Brain microvascular endothelial cell (primary cell): ENCODE measurements at regions not wholly inside any gene's neighbourhood (a gene's known extent, or its start where the extent isn't known, plus 50 kb on each side); places are given as distances from the start of the nearest gene placed in this dataset.

Experiments
- DNase-seq: peaks from one replicate; pipeline ENCODE4 v3.0.0-alpha.2; 2020
- H3K27ac ChIP-seq: fragments of 250-450 bp; sonication (Bioruptor Pico); 2 replicates; pipeline ENCODE4 v1.5.1; 2020; ENCODE audit warnings: mild to moderate bottlenecking, moderate library complexity
- H3K27me3 ChIP-seq: fragments of 250-450 bp; sonication (Bioruptor Pico); replicated peaks from 2 replicates; pipeline ENCODE4 v1.5.1; 2020; ENCODE audit warnings: mild to moderate bottlenecking
- H3K36me3 ChIP-seq: fragments of 250-450 bp; sonication (Bioruptor Pico); replicated peaks from 2 replicates; pipeline ENCODE4 v1.5.1; 2020; ENCODE audit warnings: mild to moderate bottlenecking
- H3K4me3 ChIP-seq: 2 replicates; pipeline ENCODE4 v1.5.1; 2011; ENCODE audit warnings: low read depth, mild to moderate bottlenecking, control low read depth, low read length, moderate library complexity
- in situ Hi-C: cut with HindIII; loops from 2 replicates; pipeline ENCODE4 v1.10.0; 2017; ENCODE audit warnings: low sequenced_read_pairs, low pct_ligation_motif_present
- TF ChIP-seq, protein P1 (sequence below): IDR thresholded peaks from 2 replicates; pipeline ENCODE4 v1.5.1; 2011; ENCODE audit warnings: low read depth, mild to moderate bottlenecking, moderate library complexity, low read length, control low read depth, inconsistent platforms; ENCODE audit errors: missing control alignments

DNA sequence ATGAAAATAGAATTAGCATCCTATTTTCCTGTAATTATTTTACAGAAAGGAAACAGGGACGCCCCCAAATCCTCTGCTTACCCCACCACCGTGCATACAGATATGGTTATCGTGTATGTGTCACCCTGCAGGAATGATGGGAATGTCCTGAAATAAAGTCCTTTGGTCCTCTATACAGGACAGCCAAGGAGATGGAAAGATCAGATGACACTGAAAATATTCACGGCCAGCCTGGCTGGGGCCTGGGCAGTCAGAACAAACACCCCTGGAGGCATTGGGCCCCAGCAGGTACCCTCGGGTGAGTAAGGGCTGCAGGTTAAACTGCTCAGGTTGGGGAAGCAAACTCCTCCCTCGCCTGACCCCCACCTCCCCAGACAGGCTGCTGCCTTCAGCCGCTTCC lies 368.0 kb downstream of the FOXL1 start:
- Histone ChIP-seq H3K27me3 (no peaks in the 10 kb centered on the region), H3K36me3 (no peaks in the 10 kb centered on the region), H3K27ac (no peak overlapping the region), H3K4me3 (no peak overlapping the region)
- TF ChIP-seq, protein P1, sequence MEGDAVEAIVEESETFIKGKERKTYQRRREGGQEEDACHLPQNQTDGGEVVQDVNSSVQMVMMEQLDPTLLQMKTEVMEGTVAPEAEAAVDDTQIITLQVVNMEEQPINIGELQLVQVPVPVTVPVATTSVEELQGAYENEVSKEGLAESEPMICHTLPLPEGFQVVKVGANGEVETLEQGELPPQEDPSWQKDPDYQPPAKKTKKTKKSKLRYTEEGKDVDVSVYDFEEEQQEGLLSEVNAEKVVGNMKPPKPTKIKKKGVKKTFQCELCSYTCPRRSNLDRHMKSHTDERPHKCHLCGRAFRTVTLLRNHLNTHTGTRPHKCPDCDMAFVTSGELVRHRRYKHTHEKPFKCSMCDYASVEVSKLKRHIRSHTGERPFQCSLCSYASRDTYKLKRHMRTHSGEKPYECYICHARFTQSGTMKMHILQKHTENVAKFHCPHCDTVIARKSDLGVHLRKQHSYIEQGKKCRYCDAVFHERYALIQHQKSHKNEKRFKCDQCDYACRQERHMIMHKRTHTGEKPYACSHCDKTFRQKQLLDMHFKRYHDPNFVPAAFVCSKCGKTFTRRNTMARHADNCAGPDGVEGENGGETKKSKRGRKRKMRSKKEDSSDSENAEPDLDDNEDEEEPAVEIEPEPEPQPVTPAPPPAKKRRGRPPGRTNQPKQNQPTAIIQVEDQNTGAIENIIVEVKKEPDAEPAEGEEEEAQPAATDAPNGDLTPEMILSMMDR: no peak
- in situ Hi-C loops: no loop called here
- DNase-seq: peak; percentile 37

DNA sequence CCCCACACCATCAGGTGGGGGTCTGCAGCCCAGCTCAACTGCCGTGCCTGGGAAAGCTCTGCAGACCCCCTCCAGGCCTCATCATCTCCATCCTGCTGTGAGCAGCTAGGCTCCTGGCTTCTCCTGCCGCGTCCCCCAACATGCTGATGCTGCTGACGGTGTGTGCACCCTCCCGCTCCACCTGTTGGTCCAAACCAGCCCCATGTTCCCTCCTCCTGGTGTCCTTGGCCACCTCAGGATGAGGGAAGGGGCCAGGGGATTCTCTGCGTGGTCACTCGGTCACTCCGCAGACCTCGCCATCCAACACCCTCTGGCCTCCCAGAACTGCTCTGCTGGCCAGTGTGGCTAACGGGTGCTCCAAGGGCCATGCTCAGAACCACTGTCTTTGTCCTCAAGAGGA lies 368.6 kb downstream of the FOXL1 start:
- Histone ChIP-seq H3K27me3 (no peaks in the 10 kb centered on the region), H3K27ac (no peak overlapping the region), H3K4me3 (no peak overlapping the region), H3K36me3 (no peaks in the 10 kb centered on the region)
- in situ Hi-C loops: no loop called here
- DNase-seq: no peak
- TF ChIP-seq, protein P1: no peak

DNA sequence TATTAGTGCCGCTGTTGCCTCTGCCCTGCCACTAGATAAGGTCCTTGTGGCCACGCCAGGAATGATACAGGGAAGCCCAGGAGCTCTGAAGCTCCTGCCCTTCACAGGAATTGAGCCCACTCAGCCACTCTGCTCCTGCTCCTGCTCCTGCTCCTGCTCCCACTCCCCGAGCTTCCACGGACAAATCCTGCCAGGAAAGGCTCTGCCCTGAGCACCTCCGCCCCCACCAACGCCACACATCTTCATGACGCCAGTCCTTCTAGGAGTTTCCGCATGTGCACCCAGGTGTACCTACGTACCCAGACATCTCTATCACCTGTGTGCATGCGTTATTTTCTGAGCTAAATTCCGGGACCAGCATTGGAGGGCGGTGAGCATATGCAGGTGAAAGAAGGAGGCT lies 369.1 kb downstream of the C16orf95 start:
- TF ChIP-seq, protein P1: no peak

DNA sequence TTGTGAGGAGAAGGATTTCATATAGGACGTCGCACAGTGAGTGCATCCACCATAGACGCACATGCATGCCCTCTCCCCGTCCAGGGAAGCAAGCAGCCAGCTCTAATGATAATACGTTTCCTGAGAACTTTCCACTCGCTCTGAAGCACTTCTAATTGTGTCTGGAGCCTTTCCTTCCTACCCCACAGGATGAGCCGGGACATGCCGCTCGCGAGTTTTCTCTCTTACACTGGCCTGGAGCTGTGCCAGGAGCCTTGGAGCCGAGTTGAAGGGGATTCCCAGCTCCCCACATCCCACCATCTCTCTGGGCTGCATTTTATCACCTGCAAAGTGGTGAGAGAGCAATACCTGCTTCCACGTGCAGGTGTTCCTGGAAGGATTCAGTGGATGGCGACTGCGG lies 368.1 kb downstream of the C16orf95 start:
- Histone ChIP-seq H3K36me3 (no peaks in the 10 kb centered on the region), H3K27ac (no peak overlapping the region), H3K4me3 (no peak overlapping the region), H3K27me3 (no peaks in the 10 kb centered on the region)
- no peak for DNase-seq
- TF ChIP-seq, protein P1: no peak
- in situ Hi-C loops: no loop called here

More for the DNA sequence above, 369.1 kb downstream of the C16orf95 start:
- Histone ChIP-seq H3K36me3 (no peaks in the 10 kb centered on the region), H3K27ac (no peak overlapping the region), H3K27me3 (no peaks in the 10 kb centered on the region), H3K4me3 (no peak overlapping the region)
- in situ Hi-C loops: no loop called here
- DNase-seq: no peak

DNA sequence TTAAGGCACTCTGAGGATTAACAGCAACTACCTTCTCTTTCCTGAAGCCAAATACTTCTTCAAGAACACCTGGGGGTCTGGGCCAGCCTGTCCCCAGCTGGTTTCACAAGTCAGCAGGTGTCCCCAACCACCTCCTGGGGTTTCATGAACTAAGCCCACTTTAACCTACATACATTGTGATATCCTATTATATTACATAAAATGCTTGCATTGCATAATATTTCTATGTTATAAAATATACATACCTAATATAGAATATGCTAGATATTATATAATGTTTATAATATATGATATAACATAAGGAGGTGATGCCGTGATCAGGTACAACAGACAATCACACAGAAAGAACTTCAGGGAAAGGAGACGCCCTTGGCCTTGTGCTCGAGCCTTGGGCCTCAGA lies 367.6 kb downstream of the C16orf95 start:
- no peak overlapping the region for H3K4me3 ChIP-seq
- H3K27ac ChIP-seq: no peak overlapping the region
- TF ChIP-seq, protein P1: no peak
- DNase-seq: no peak
- H3K27me3 ChIP-seq: no peaks in the 10 kb centered on the region
- no peaks in the 10 kb centered on the region for H3K36me3 ChIP-seq
- in situ Hi-C loops: no loop called here

DNA sequence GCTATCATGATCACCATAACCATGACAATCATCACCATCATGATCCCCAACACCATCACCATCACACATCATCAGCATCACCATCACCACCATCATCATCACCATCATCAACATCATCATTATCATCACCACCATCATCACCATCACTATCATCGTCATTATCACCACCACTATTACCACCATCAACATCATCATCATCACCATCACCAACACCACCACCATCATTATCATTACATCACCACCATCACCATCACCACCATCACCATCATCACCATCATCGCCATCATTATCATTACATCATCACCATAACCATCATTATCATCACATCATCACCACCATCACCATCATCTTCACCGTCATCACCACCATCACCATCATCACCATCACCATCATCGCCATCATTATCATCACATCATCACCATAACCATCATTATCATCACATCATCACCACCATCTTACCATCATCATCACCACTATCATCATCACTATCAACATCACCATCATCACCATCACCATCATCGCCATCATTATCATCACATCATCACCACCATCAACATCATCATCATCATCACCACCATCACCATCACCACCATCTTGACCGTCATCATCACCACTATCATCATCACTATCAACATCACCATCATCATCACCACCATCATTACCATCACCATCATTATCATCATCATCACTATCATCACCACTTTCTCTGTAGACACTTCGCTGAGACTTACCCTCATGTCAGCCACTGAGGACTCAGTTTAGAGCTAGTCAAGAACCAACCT lies 366.0 kb downstream of the C16orf95 start:
- in situ Hi-C loops: no loop called here
- Histone ChIP-seq H3K27ac (peak overlapping the region; percentile 97), H3K4me3 (no peak overlapping the region), H3K27me3 (no peaks in the 10 kb centered on the region), H3K36me3 (no peaks in the 10 kb centered on the region)
- TF ChIP-seq, protein P1: no peak
- no peak for DNase-seq
